Astrocyte of the cerebellum (primary cell): ENCODE measurements at regions not wholly inside any gene's neighbourhood (a gene's known extent, or its start where the extent isn't known, plus 50 kb on each side); places are given as distances from the start of the nearest gene placed in this dataset.

ENCODE experiments used
- DNase-seq: peaks from one replicate; pipeline ENCODE4 v3.0.0-alpha.2; 2011; ENCODE audit warnings: low read depth
- H3K4me3 ChIP-seq: 2 replicates; pipeline ENCODE4 v1.5.1; 2011; ENCODE audit warnings: mild to moderate bottlenecking, low read depth, low read length, moderate library complexity
- in situ Hi-C: cut with HindIII; loops from 2 replicates; pipeline ENCODE4 v1.10.0; 2017; ENCODE audit warnings: low sequenced_read_pairs
- TF ChIP-seq, protein P1 (sequence below): IDR thresholded peaks from 2 replicates; pipeline ENCODE4 v1.5.1; 2012; ENCODE audit warnings: low read length, low read depth, moderate library complexity, mild to moderate bottlenecking; ENCODE audit errors: missing control alignments

DNA sequence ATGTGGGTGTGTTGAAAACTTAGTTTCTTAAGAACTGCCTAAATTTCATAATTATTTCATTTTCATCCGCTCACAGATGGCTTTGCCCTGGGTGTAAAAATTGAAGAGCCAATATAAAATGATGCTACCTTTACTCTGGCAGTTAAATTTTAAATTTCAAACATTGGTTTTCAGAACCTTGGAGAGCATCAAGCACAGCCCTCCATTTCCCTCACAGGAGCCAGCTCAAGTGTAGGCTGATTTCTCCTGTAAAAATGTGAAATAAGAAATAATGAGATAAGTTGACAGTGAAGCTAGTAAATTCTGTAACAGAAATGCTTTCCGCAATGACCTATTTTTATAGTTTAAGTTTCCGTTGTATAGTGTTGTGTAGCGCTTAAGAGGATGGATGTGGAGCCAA lies 53.9 kb upstream of the AKT3 start:
- H3K4me3 ChIP-seq = no peak overlapping the region
- TF ChIP-seq, protein P1, sequence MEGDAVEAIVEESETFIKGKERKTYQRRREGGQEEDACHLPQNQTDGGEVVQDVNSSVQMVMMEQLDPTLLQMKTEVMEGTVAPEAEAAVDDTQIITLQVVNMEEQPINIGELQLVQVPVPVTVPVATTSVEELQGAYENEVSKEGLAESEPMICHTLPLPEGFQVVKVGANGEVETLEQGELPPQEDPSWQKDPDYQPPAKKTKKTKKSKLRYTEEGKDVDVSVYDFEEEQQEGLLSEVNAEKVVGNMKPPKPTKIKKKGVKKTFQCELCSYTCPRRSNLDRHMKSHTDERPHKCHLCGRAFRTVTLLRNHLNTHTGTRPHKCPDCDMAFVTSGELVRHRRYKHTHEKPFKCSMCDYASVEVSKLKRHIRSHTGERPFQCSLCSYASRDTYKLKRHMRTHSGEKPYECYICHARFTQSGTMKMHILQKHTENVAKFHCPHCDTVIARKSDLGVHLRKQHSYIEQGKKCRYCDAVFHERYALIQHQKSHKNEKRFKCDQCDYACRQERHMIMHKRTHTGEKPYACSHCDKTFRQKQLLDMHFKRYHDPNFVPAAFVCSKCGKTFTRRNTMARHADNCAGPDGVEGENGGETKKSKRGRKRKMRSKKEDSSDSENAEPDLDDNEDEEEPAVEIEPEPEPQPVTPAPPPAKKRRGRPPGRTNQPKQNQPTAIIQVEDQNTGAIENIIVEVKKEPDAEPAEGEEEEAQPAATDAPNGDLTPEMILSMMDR = no peak
- DNase-seq = no peak
- in situ Hi-C loops = no loop called here

- DNase-seq = no peak
- H3K4me3 ChIP-seq = no peak overlapping the region
- TF ChIP-seq, protein P1 = no peak
- in situ Hi-C loops = no loop called here
Measured at GRCh38 chr1:243903041-243903440, 53.0 kb upstream of the AKT3 start.

- in situ Hi-C loops = no loop called here
- TF ChIP-seq, protein P1 = no peak
- DNase-seq = no peak
- no peak overlapping the region for H3K4me3 ChIP-seq
Measured at GRCh38 chr1:243902100-243902499, 52.1 kb upstream of the AKT3 start.
